ENCODE measurements at regions not wholly inside any gene's neighbourhood (a gene's known extent, or its start where the extent isn't known, plus 50 kb on each side); places are given as distances from the start of the nearest gene placed in this dataset.

DNA sequence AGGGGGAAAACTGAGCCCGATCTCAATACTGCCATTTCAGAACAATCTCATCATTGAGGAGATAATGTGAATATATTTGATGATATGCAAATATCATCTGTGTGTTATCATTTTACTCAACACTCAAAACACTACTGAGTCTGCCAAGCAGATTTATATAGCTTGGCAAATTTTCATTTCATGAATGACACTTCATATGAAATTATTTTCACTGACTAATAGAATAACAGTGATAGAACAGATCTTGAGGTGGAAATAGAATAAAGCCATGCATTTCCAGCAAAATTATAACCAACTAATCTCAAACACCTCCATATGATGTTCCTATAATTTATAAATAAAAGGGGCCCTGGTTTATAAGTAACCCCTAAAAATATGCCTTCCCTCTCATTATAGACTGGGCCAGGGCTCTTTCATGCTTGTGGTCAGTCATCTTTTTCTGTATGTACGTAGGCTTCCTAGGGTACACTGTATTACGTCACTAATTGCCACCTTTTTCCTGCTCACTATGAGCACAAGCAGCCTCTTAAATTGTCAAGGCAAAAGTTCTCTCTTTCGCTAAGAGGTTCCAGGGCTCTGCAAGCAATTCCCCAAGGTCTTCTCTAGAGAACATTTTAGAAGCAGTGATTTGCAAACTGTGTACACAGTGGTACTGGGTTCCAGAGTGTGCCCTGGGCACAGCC is 197.1 kb upstream of the FOXN3 start:
- intact Hi-C loops (cut with DNase I; ENCODE audit: low total_unique reads): no loop called here
- no peak for DNase-seq
- whole genome bisulfite sequencing, 2 donors: 63 to 85% methylated on average over 4 of the region's 4 CpGs

GRCh38 chr14:89613260-89614008 is 196.4 kb upstream of the FOXN3 start:
- TF ChIP-seq CTCF (IDR thresholded peaks at IDR 0.05) (no peak), POLR2A (IDR thresholded peaks at IDR 0.05) (no peak)
- 81 to 83% methylated on average over 5 of the region's 5 CpGs for WGBS, 2 donors
- Histone ChIP-seq H3K36me3 (ENCODE audit: low read depth, missing control alignments) (no peaks in the 10 kb centered on the region), H3K27me3 (no peaks in the 10 kb centered on the region), H3K9me3 (no peaks in the 10 kb centered on the region), H3K27ac (no peak overlapping the region), H3K4me3 (no peak overlapping the region), H3K4me1 (peaks cover 10% of the 10 kb centered on the region)
- DNase-seq: no peak
- intact Hi-C loops (cut with DNase I; ENCODE audit: low total_unique reads): no loop called here

More for the DNA sequence above, 197.1 kb upstream of the FOXN3 start:
- H3K4me3 ChIP-seq: no peak overlapping the region
- H3K27me3 ChIP-seq: no peaks in the 10 kb centered on the region
- no peak overlapping the region for H3K27ac ChIP-seq
- H3K9me3 ChIP-seq: no peaks in the 10 kb centered on the region
- no peaks in the 10 kb centered on the region for H3K36me3 ChIP-seq (ENCODE audit: low read depth, missing control alignments)
- TF ChIP-seq CTCF (IDR thresholded peaks at IDR 0.05) (no peak), POLR2A (IDR thresholded peaks at IDR 0.05) (no peak)
- H3K4me1 ChIP-seq: peaks cover 10% of the 10 kb centered on the region

GRCh38 chr14:89609500-89610100 is 192.6 kb upstream of the FOXN3 start:
- no peaks in the 10 kb centered on the region for H3K36me3 ChIP-seq (ENCODE audit: low read depth, missing control alignments)
- no peak overlapping the region for H3K27ac ChIP-seq
- H3K4me3 ChIP-seq: no peak overlapping the region
- no peak for DNase-seq
- no peaks in the 10 kb centered on the region for H3K4me1 ChIP-seq
- intact Hi-C loops (cut with DNase I; ENCODE audit: low total_unique reads): no loop called here
- 37 to 45% methylated on average over 12 of the region's 12 CpGs for WGBS, 2 donors
- no peaks in the 10 kb centered on the region for H3K9me3 ChIP-seq
- TF ChIP-seq CTCF (IDR thresholded peaks at IDR 0.05) (no peak), POLR2A (IDR thresholded peaks at IDR 0.05) (no peak)
- no peaks in the 10 kb centered on the region for H3K27me3 ChIP-seq

DNA sequence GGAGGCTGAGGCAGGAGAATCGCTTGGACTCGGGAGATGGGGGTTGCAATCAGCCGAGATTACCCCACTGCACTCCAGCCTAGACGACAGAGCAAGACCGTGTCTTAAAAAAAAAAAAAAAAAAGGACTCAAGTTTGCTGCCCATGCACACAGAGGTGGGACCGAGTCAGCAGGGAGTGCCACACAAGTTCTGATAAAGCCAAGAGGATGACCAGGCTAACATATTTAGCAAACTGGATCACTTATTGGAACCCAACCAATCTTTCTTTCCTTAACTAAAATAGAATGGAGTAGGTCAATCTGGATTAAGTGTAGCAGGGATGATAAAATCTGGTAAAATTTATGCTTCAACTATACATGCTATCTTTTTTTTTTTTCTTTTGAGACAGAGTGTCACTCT is 190.4 kb upstream of the FOXN3 start:
- intact Hi-C loops (cut with DNase I; ENCODE audit: low total_unique reads): no loop called here
- 93 to 94% methylated on average over 6 of the region's 6 CpGs for WGBS, 2 donors

More for the DNA sequence above, 190.4 kb upstream of the FOXN3 start:
- DNase-seq: no peak
- Histone ChIP-seq H3K27ac (no peak overlapping the region), H3K4me3 (no peak overlapping the region), H3K4me1 (no peaks in the 10 kb centered on the region), H3K36me3 (ENCODE audit: low read depth, missing control alignments) (no peaks in the 10 kb centered on the region), H3K27me3 (no peaks in the 10 kb centered on the region), H3K9me3 (no peaks in the 10 kb centered on the region)
- TF ChIP-seq CTCF (IDR thresholded peaks at IDR 0.05) (no peak), POLR2A (IDR thresholded peaks at IDR 0.05) (no peak)
